Esophagus squamous epithelium (tissue), 4 donors: ENCODE measurements at regions not wholly inside any gene's neighbourhood (a gene's known extent, or its start where the extent isn't known, plus 50 kb on each side); places are given as distances from the start of the nearest gene placed in this dataset.

Experiments
- POLR2A ChIP-seq, 4 donors: fragments of 450-650 bp; IDR thresholded peaks; one replicate each; pipeline ENCODE4 v1.6.1; 2017; ENCODE audit warnings: antibody characterized with exemption in 4 of 4, mild to moderate bottlenecking in 4 of 4, moderate library complexity in 3 of 4
- TF ChIP-seq, protein P1 (sequence below), 6 experiments: fragments of 450-650 bp in 4 of 6; fragments of 200-600 bp in 2 of 6; sonication (generic) in 2 of 6; IDR thresholded peaks; one replicate each; pipeline ENCODE4 v1.5.1; 2016 to 2019; ENCODE audit warnings: antibody characterized with exemption in 6 of 6, mild to moderate bottlenecking in 4 of 6, moderate library complexity in 4 of 6

DNA sequence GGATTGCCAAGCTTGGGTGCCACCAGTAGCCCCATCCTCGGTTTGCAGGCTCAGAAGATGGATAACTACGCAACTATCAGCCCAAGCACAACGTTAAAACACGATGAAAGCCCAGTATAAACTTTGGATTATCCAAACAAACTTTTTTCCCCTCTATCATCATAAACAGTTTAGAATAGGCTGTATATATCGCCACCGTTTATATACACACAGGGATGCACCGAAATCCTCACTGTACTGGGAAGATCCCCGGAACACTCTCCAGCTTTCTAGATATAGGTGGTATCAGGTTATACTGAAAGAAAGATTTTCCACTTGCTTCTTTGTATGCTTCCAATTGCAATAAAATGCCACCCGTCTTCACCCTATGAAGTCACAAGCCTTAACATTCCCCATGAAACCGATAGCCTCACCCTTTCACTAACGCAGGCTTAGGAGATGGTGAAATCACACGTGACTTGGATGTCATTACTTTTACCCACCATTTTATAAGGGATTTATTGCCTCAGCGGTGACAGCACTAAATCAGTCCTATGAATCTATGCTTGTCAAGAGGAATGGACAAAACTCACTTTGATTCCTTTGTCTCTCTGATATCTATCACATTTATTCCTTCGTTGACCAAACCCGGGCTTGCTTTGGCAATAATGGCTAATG lies 207.6 kb upstream of the FOXN3 start:
- TF ChIP-seq, protein P1, sequence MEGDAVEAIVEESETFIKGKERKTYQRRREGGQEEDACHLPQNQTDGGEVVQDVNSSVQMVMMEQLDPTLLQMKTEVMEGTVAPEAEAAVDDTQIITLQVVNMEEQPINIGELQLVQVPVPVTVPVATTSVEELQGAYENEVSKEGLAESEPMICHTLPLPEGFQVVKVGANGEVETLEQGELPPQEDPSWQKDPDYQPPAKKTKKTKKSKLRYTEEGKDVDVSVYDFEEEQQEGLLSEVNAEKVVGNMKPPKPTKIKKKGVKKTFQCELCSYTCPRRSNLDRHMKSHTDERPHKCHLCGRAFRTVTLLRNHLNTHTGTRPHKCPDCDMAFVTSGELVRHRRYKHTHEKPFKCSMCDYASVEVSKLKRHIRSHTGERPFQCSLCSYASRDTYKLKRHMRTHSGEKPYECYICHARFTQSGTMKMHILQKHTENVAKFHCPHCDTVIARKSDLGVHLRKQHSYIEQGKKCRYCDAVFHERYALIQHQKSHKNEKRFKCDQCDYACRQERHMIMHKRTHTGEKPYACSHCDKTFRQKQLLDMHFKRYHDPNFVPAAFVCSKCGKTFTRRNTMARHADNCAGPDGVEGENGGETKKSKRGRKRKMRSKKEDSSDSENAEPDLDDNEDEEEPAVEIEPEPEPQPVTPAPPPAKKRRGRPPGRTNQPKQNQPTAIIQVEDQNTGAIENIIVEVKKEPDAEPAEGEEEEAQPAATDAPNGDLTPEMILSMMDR (IDR thresholded peaks at IDR 0.05): no peak
- TF ChIP-seq POLR2A (IDR thresholded peaks at IDR 0.05): no peak
